ENCODE measurements at regions not wholly inside any gene's neighbourhood (a gene's known extent, or its start where the extent isn't known, plus 50 kb on each side); places are given as distances from the start of the nearest gene placed in this dataset.

GRCh38 chr20:46827718-46828458 is 66.8 kb upstream of the EYA2 start:
- Histone ChIP-seq H3K27me3 (ENCODE audit: control insufficient read depth, insufficient read depth, low read length) (no peaks in the 10 kb centered on the region), H3K4me3 (ENCODE audit: low read depth, low read length) (no peak overlapping the region), H3K36me3 (ENCODE audit: control insufficient read depth, insufficient read depth, low read length) (no peaks in the 10 kb centered on the region)
- no peak for TF ChIP-seq CTCF (IDR thresholded peaks at IDR 0.05; ENCODE audit: insufficient read depth, low read length, poor library complexity, severe bottlenecking)
- DNase-seq (ENCODE audit: low read depth), result no peak

GRCh38 chr20:46828471-46828870 is 66.2 kb upstream of the EYA2 start:
- no peak for TF ChIP-seq CTCF (IDR thresholded peaks at IDR 0.05; ENCODE audit: insufficient read depth, low read length, poor library complexity, severe bottlenecking)
- Histone ChIP-seq H3K27me3 (ENCODE audit: control insufficient read depth, insufficient read depth, low read length) (no peaks in the 10 kb centered on the region), H3K36me3 (ENCODE audit: control insufficient read depth, insufficient read depth, low read length) (no peaks in the 10 kb centered on the region), H3K4me3 (ENCODE audit: low read depth, low read length) (no peak overlapping the region)
- DNase-seq (ENCODE audit: low read depth), result no peak

- no peak for DNase-seq (ENCODE audit: low read depth)
Measured at GRCh38 chr20:46830886-46831632, 63.6 kb upstream of the EYA2 start.

GRCh38 chr20:46831633-46832011 is 63.0 kb upstream of the EYA2 start:
- Histone ChIP-seq H3K36me3 (ENCODE audit: control insufficient read depth, insufficient read depth, low read length) (no peaks in the 10 kb centered on the region), H3K27me3 (ENCODE audit: control insufficient read depth, insufficient read depth, low read length) (no peaks in the 10 kb centered on the region), H3K4me3 (ENCODE audit: low read depth, low read length) (no peak overlapping the region)
- no peak for DNase-seq (ENCODE audit: low read depth)
- no peak for TF ChIP-seq CTCF (IDR thresholded peaks at IDR 0.05; ENCODE audit: insufficient read depth, low read length, poor library complexity, severe bottlenecking)

More at GRCh38 chr20:46830886-46831632, 63.6 kb upstream of the EYA2 start:
- Histone ChIP-seq H3K36me3 (ENCODE audit: control insufficient read depth, insufficient read depth, low read length) (no peaks in the 10 kb centered on the region), H3K27me3 (ENCODE audit: control insufficient read depth, insufficient read depth, low read length) (no peaks in the 10 kb centered on the region), H3K4me3 (ENCODE audit: low read depth, low read length) (no peak overlapping the region)
- TF ChIP-seq CTCF (IDR thresholded peaks at IDR 0.05; ENCODE audit: insufficient read depth, low read length, poor library complexity, severe bottlenecking), result no peak

- H3K4me3 ChIP-seq (ENCODE audit: low read depth, low read length), result no peak overlapping the region
- H3K36me3 ChIP-seq (ENCODE audit: control insufficient read depth, insufficient read depth, low read length), result no peaks in the 10 kb centered on the region
- TF ChIP-seq CTCF (IDR thresholded peaks at IDR 0.05; ENCODE audit: insufficient read depth, low read length, poor library complexity, severe bottlenecking), result no peak
- H3K27me3 ChIP-seq (ENCODE audit: control insufficient read depth, insufficient read depth, low read length), result no peaks in the 10 kb centered on the region
- DNase-seq (ENCODE audit: low read depth), result no peak
Measured at GRCh38 chr20:46832555-46832954, 62.1 kb upstream of the EYA2 start.
